HL-60 (cell line): ENCODE measurements at regions not wholly inside any gene's neighbourhood (a gene's known extent, or its start where the extent isn't known, plus 50 kb on each side); places are given as distances from the start of the nearest gene placed in this dataset.

Experiments used
- CTCF ChIP-seq: IDR thresholded peaks from one replicate; pipeline ENCODE4 v1.5.1; 2011; ENCODE audit warnings: low read length, control low read depth, inconsistent platforms; ENCODE audit not compliant: insufficient read depth
- POLR2AphosphoS5 ChIP-seq: IDR thresholded peaks from 2 replicates; pipeline ENCODE4 v1.6.1; 2012; ENCODE audit warnings: low read depth

GRCh38 chr2:52639692-52640091, 1127.9 kb upstream of the CHAC2 start:
- TF ChIP-seq CTCF = no peak
- TF ChIP-seq POLR2AphosphoS5 = no peak
